Hepatocyte (in vitro differentiated cells): ENCODE measurements at regions not wholly inside any gene's neighbourhood (a gene's known extent, or its start where the extent isn't known, plus 50 kb on each side); places are given as distances from the start of the nearest gene placed in this dataset.

ENCODE experiments used
- EZH2phosphoT487 ChIP-seq: fragments of 200-600 bp; sonication (generic); IDR thresholded peaks from one replicate; pipeline ENCODE4 v1.6.1; 2018; ENCODE audit warnings: antibody characterized with exemption, mild to moderate bottlenecking, low read depth, moderate library complexity; ENCODE audit not compliant: unreplicated experiment, severe bottlenecking
- TF ChIP-seq, protein P1 (sequence below): fragments of 200-600 bp; sonication (generic); IDR thresholded peaks from 2 replicates; pipeline ENCODE4 v1.5.1; 2016; ENCODE audit warnings: antibody characterized with exemption, mild to moderate bottlenecking; ENCODE audit not compliant: poor library complexity

DNA sequence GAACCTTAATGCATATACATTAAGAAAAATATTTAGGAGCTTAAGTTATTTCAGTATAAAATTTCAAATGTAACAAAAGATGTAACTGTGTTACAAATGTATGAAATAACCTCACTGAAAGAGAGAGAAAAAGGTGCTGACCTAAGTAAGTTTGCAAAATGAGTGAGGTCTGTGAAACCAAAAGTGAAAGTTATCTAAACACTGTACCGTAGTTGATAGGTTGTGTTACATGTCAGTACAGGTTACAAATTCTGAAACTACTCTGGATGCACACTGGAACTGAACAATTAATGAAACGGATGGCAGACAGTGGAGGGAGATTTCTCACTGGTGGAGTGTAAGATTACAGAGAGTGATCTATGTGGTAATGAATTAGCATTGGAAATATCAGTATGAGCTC, 420.7 kb downstream of the ZNF385D start:
- TF ChIP-seq, protein P1, sequence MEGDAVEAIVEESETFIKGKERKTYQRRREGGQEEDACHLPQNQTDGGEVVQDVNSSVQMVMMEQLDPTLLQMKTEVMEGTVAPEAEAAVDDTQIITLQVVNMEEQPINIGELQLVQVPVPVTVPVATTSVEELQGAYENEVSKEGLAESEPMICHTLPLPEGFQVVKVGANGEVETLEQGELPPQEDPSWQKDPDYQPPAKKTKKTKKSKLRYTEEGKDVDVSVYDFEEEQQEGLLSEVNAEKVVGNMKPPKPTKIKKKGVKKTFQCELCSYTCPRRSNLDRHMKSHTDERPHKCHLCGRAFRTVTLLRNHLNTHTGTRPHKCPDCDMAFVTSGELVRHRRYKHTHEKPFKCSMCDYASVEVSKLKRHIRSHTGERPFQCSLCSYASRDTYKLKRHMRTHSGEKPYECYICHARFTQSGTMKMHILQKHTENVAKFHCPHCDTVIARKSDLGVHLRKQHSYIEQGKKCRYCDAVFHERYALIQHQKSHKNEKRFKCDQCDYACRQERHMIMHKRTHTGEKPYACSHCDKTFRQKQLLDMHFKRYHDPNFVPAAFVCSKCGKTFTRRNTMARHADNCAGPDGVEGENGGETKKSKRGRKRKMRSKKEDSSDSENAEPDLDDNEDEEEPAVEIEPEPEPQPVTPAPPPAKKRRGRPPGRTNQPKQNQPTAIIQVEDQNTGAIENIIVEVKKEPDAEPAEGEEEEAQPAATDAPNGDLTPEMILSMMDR, result no peak
- TF ChIP-seq EZH2phosphoT487, result no peak
